ENCODE measurements at regions not wholly inside any gene's neighbourhood (a gene's known extent, or its start where the extent isn't known, plus 50 kb on each side); places are given as distances from the start of the nearest gene placed in this dataset.

DNA sequence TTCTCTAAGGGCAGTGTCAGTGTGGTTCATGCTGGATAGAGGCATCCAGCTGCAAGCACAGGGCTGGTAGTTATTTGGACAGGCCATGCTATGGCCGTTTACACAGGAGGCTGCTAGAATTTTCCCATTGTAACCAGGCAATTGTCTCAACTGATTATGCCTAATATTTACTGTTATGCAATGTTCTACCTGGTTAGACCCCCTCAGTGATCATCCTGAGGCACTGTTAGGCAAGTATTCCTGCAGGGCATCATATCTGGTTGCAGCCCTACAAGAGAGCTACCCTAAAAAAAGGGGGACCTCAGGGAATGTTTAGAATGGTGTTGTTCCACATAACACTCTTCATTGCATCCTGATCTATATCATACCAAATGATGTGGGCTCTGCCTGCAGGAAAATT is 1124.6 kb downstream of the JRKL start:
- TF ChIP-seq EZH2phosphoT487 (conservative IDR thresholded peaks at IDR 0.05; ENCODE audit: low read length), result no peak
- TF ChIP-seq, protein P1, sequence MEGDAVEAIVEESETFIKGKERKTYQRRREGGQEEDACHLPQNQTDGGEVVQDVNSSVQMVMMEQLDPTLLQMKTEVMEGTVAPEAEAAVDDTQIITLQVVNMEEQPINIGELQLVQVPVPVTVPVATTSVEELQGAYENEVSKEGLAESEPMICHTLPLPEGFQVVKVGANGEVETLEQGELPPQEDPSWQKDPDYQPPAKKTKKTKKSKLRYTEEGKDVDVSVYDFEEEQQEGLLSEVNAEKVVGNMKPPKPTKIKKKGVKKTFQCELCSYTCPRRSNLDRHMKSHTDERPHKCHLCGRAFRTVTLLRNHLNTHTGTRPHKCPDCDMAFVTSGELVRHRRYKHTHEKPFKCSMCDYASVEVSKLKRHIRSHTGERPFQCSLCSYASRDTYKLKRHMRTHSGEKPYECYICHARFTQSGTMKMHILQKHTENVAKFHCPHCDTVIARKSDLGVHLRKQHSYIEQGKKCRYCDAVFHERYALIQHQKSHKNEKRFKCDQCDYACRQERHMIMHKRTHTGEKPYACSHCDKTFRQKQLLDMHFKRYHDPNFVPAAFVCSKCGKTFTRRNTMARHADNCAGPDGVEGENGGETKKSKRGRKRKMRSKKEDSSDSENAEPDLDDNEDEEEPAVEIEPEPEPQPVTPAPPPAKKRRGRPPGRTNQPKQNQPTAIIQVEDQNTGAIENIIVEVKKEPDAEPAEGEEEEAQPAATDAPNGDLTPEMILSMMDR (IDR thresholded peaks at IDR 0.05; ENCODE audit: insufficient read depth, low read length, poor library complexity, severe bottlenecking), result no peak
